ENCODE measurements at regions not wholly inside any gene's neighbourhood (a gene's known extent, or its start where the extent isn't known, plus 50 kb on each side); places are given as distances from the start of the nearest gene placed in this dataset.

GRCh38 chr9:29798599-29798998, 2225.3 kb upstream of the C9orf72 start:
- no peak overlapping the region for H3K23ac ChIP-seq (ENCODE audit: low read length)
- no peaks in the 10 kb centered on the region for H3K79me2 ChIP-seq (ENCODE audit: control insufficient read depth, insufficient read depth, low read length, poor library complexity)
- H2BK120ac ChIP-seq (ENCODE audit: insufficient read depth, low read length, poor library complexity), result no peak overlapping the region
- no peak overlapping the region for H4K91ac ChIP-seq (ENCODE audit: low read depth, low read length)
- H3K79me1 ChIP-seq (ENCODE audit: low read length), result no peaks in the 10 kb centered on the region
- no peak overlapping the region for H3K14ac ChIP-seq (ENCODE audit: low read length)
- no peak for DNase-seq
- no peak overlapping the region for H3K27ac ChIP-seq (ENCODE audit: low read depth, low read length)
- H2AFZ ChIP-seq (ENCODE audit: insufficient read depth, low read length, poor library complexity), result no peak overlapping the region
- no peak overlapping the region for H3K18ac ChIP-seq (ENCODE audit: low read length)
- H3K4me1 ChIP-seq (ENCODE audit: control insufficient read depth in 1 of 2, insufficient read depth in 2 of 2, low read length in 2 of 2), result no peaks in the 10 kb centered on the region
- WGBS (ENCODE audit: extremely low coverage, insufficient coverage, insufficient read length), result no CpG with 5 or more reads among the region's 1 CpG
- no peak overlapping the region for H4K8ac ChIP-seq (ENCODE audit: low read depth, low read length)
- H3K27me3 ChIP-seq (ENCODE audit: insufficient read depth, low read length), result no peaks in the 10 kb centered on the region
- no peak overlapping the region for H2BK5ac ChIP-seq (ENCODE audit: low read depth, low read length, poor library complexity)
- H3K4me3 ChIP-seq (ENCODE audit: low read depth, low read length), result no peak overlapping the region
- H3K9me3 ChIP-seq (ENCODE audit: insufficient read depth, low read depth, low read length), result no peaks in the 10 kb centered on the region
- no peak overlapping the region for H3K4me2 ChIP-seq (ENCODE audit: low read length)
- H2BK12ac ChIP-seq (ENCODE audit: low read length), result no peak overlapping the region
- H4K12ac ChIP-seq (ENCODE audit: low read depth, low read length), result no peak overlapping the region
- no peak overlapping the region for H2AK5ac ChIP-seq (ENCODE audit: low read length)
- no peak overlapping the region for H3K4ac ChIP-seq (ENCODE audit: low read depth, low read length)
- no peak overlapping the region for H3K9ac ChIP-seq (ENCODE audit: low read length)
- H3K36me3 ChIP-seq (ENCODE audit: control insufficient read depth in 1 of 2, insufficient read depth in 2 of 2, low read length in 2 of 2), result no peaks in the 10 kb centered on the region

- Histone ChIP-seq H3K14ac (ENCODE audit: low read length) (no peak overlapping the region), H3K79me2 (ENCODE audit: control insufficient read depth, insufficient read depth, low read length, poor library complexity) (no peaks in the 10 kb centered on the region), H2BK12ac (ENCODE audit: low read length) (no peak overlapping the region), H2BK5ac (ENCODE audit: low read depth, low read length, poor library complexity) (no peak overlapping the region), H3K4ac (ENCODE audit: low read depth, low read length) (no peak overlapping the region), H2AK5ac (ENCODE audit: low read length) (no peak overlapping the region), H3K4me1 (ENCODE audit: control insufficient read depth in 1 of 2, insufficient read depth in 2 of 2, low read length in 2 of 2) (no peaks in the 10 kb centered on the region), H2AFZ (ENCODE audit: insufficient read depth, low read length, poor library complexity) (no peak overlapping the region), H3K18ac (ENCODE audit: low read length) (no peak overlapping the region), H3K4me3 (ENCODE audit: low read depth, low read length) (no peak overlapping the region), H3K27me3 (ENCODE audit: insufficient read depth, low read length) (no peaks in the 10 kb centered on the region), H3K27ac (ENCODE audit: low read depth, low read length) (no peak overlapping the region), H4K12ac (ENCODE audit: low read depth, low read length) (no peak overlapping the region), H3K9me3 (ENCODE audit: insufficient read depth, low read depth, low read length) (no peaks in the 10 kb centered on the region), H3K36me3 (ENCODE audit: control insufficient read depth in 1 of 2, insufficient read depth in 2 of 2, low read length in 2 of 2) (no peaks in the 10 kb centered on the region), H4K8ac (ENCODE audit: low read depth, low read length) (no peak overlapping the region), H4K91ac (ENCODE audit: low read depth, low read length) (no peak overlapping the region), H3K4me2 (ENCODE audit: low read length) (no peak overlapping the region), H3K9ac (ENCODE audit: low read length) (no peak overlapping the region), H3K23ac (ENCODE audit: low read length) (no peak overlapping the region), H2BK120ac (ENCODE audit: insufficient read depth, low read length, poor library complexity) (no peak overlapping the region), H3K79me1 (ENCODE audit: low read length) (no peaks in the 10 kb centered on the region)
- no CpG with 5 or more reads among the region's 2 CpGs for WGBS (ENCODE audit: extremely low coverage, insufficient coverage, insufficient read length)
- no peak for DNase-seq
Measured at GRCh38 chr9:29799227-29799626, 2225.9 kb upstream of the C9orf72 start.

DNA sequence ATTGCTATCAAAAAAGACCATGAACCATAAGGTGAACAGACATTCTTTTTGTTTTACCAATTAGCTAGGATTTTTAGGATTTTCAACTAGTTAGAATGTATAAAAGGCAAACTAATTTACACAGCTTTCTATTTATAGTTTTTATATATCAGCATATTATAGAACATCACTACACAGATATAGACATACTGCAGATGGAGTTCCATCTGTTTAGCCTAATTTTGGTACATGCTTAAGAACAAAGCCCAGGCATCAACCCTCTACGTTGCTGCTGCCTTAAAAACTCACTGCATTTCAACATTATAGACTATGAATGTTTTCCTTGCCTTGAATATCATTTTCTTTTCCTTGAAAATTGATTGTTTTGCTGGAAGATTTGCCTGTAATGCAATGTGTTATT, 2227.5 kb upstream of the C9orf72 start:
- no peaks in the 10 kb centered on the region for H3K36me3 ChIP-seq (ENCODE audit: control insufficient read depth in 1 of 2, insufficient read depth in 2 of 2, low read length in 2 of 2)
- H3K18ac ChIP-seq (ENCODE audit: low read length), result no peak overlapping the region
- H3K23ac ChIP-seq (ENCODE audit: low read length), result no peak overlapping the region
- H2BK120ac ChIP-seq (ENCODE audit: insufficient read depth, low read length, poor library complexity), result no peak overlapping the region
- H3K4me3 ChIP-seq (ENCODE audit: low read depth, low read length), result no peak overlapping the region
- no peak overlapping the region for H3K9ac ChIP-seq (ENCODE audit: low read length)
- H4K12ac ChIP-seq (ENCODE audit: low read depth, low read length), result no peak overlapping the region
- no peak overlapping the region for H2BK12ac ChIP-seq (ENCODE audit: low read length)
- no peak for DNase-seq
- H3K79me1 ChIP-seq (ENCODE audit: low read length), result no peaks in the 10 kb centered on the region
- no CpG with 5 or more reads among the region's 1 CpG for WGBS (ENCODE audit: extremely low coverage, insufficient coverage, insufficient read length)
- H3K4me2 ChIP-seq (ENCODE audit: low read length), result no peak overlapping the region
- H2AFZ ChIP-seq (ENCODE audit: insufficient read depth, low read length, poor library complexity), result no peak overlapping the region
- H3K4ac ChIP-seq (ENCODE audit: low read depth, low read length), result no peak overlapping the region
- no peaks in the 10 kb centered on the region for H3K79me2 ChIP-seq (ENCODE audit: control insufficient read depth, insufficient read depth, low read length, poor library complexity)
- no peaks in the 10 kb centered on the region for H3K9me3 ChIP-seq (ENCODE audit: insufficient read depth, low read depth, low read length)
- H3K27me3 ChIP-seq (ENCODE audit: insufficient read depth, low read length), result no peaks in the 10 kb centered on the region
- H2AK5ac ChIP-seq (ENCODE audit: low read length), result no peak overlapping the region
- no peak overlapping the region for H4K91ac ChIP-seq (ENCODE audit: low read depth, low read length)
- no peak overlapping the region for H2BK5ac ChIP-seq (ENCODE audit: low read depth, low read length, poor library complexity)
- H3K4me1 ChIP-seq (ENCODE audit: control insufficient read depth in 1 of 2, insufficient read depth in 2 of 2, low read length in 2 of 2), result no peaks in the 10 kb centered on the region
- no peak overlapping the region for H3K14ac ChIP-seq (ENCODE audit: low read length)
- no peak overlapping the region for H4K8ac ChIP-seq (ENCODE audit: low read depth, low read length)
- no peak overlapping the region for H3K27ac ChIP-seq (ENCODE audit: low read depth, low read length)

DNA sequence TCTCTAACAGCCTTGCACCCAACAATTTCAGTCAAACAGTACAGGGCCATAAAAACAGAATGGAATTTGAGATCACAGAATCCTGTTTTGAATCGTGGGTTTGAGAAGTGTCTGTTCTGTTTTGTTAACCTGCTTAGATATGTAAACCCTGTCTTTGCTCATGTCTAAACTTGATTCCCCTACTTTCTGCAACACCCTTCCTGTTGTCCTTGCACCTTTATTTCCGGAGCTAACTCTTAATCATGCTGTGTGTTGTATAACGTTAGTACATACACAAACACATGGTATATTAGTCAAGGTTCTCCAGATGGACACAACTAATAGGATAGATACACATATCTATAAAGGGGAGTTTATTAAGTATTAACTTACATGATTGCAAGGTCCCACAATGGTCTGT, 2229.2 kb upstream of the C9orf72 start:
- Histone ChIP-seq H3K23ac (ENCODE audit: low read length) (no peak overlapping the region), H2BK120ac (ENCODE audit: insufficient read depth, low read length, poor library complexity) (no peak overlapping the region), H3K4me3 (ENCODE audit: low read depth, low read length) (no peak overlapping the region), H3K79me2 (ENCODE audit: control insufficient read depth, insufficient read depth, low read length, poor library complexity) (no peaks in the 10 kb centered on the region), H3K14ac (ENCODE audit: low read length) (no peak overlapping the region), H2AFZ (ENCODE audit: insufficient read depth, low read length, poor library complexity) (no peak overlapping the region), H3K27me3 (ENCODE audit: insufficient read depth, low read length) (no peaks in the 10 kb centered on the region), H3K9me3 (ENCODE audit: insufficient read depth, low read depth, low read length) (no peaks in the 10 kb centered on the region), H2BK12ac (ENCODE audit: low read length) (no peak overlapping the region), H3K18ac (ENCODE audit: low read length) (no peak overlapping the region), H4K91ac (ENCODE audit: low read depth, low read length) (no peak overlapping the region), H3K4me2 (ENCODE audit: low read length) (no peak overlapping the region), H2BK5ac (ENCODE audit: low read depth, low read length, poor library complexity) (no peak overlapping the region), H3K9ac (ENCODE audit: low read length) (no peak overlapping the region), H2AK5ac (ENCODE audit: low read length) (no peak overlapping the region), H4K12ac (ENCODE audit: low read depth, low read length) (no peak overlapping the region), H4K8ac (ENCODE audit: low read depth, low read length) (no peak overlapping the region), H3K4ac (ENCODE audit: low read depth, low read length) (no peak overlapping the region), H3K4me1 (ENCODE audit: control insufficient read depth in 1 of 2, insufficient read depth in 2 of 2, low read length in 2 of 2) (no peaks in the 10 kb centered on the region), H3K27ac (ENCODE audit: low read depth, low read length) (no peak overlapping the region), H3K36me3 (ENCODE audit: control insufficient read depth in 1 of 2, insufficient read depth in 2 of 2, low read length in 2 of 2) (no peaks in the 10 kb centered on the region), H3K79me1 (ENCODE audit: low read length) (no peaks in the 10 kb centered on the region)
- WGBS (ENCODE audit: extremely low coverage, insufficient coverage, insufficient read length), result no CpG with 5 or more reads among the region's 3 CpGs
- no peak for DNase-seq
